ENCODE measurements at regions not wholly inside any gene's neighbourhood (a gene's known extent, or its start where the extent isn't known, plus 50 kb on each side); places are given as distances from the start of the nearest gene placed in this dataset.

GRCh38 chr10:61286686-61287085 lies 166.5 kb downstream of the TMEM26 start:
- no peaks in the 10 kb centered on the region for H3K27me3 ChIP-seq (ENCODE audit: insufficient read depth, low read length)
- no peaks in the 10 kb centered on the region; the same call in 1 of the 2 replicates for H3K4me1 ChIP-seq (ENCODE audit: insufficient read depth, low read length)
- no peaks in the 10 kb centered on the region for H3K36me3 ChIP-seq (ENCODE audit: insufficient read depth, low read depth, low read length)
- no peaks in the 10 kb centered on the region for H3K9me3 ChIP-seq (ENCODE audit: insufficient read depth, low read depth, low read length)
- H3K4me3 ChIP-seq (ENCODE audit: low read length): no peak overlapping the region
- H3K9ac ChIP-seq (ENCODE audit: low read depth, low read length): no peak overlapping the region
- H3K27ac ChIP-seq (ENCODE audit: low read length): no peak overlapping the region

DNA sequence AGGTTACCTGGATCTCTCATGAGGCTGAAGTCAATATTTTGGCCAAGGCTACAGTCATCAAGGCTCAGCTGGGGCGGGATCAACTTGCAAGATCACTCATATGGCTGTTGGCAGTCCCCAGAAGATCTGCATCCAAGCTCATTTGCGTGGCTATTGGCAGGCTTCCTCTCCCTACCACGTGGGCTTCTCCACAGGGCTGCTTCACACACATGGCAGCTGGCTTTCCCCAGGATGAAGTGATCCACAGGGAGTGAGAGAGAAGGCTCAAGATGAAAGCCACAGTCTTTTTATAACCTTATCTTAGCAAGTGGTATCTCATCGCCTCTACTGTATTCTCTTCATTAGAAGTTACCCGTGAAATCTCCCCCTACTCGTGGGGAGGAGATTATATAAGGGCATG lies 167.4 kb downstream of the TMEM26 start:
- H3K27me3 ChIP-seq (ENCODE audit: insufficient read depth, low read length): no peaks in the 10 kb centered on the region
- H3K9ac ChIP-seq (ENCODE audit: low read depth, low read length): no peak overlapping the region
- H3K36me3 ChIP-seq (ENCODE audit: insufficient read depth, low read depth, low read length): no peaks in the 10 kb centered on the region
- no peaks in the 10 kb centered on the region for H3K4me1 ChIP-seq (ENCODE audit: insufficient read depth, low read length)
- no peak overlapping the region for H3K27ac ChIP-seq (ENCODE audit: low read length)
- H3K4me3 ChIP-seq (ENCODE audit: low read length): no peak overlapping the region
- no peaks in the 10 kb centered on the region for H3K9me3 ChIP-seq (ENCODE audit: insufficient read depth, low read depth, low read length)

DNA sequence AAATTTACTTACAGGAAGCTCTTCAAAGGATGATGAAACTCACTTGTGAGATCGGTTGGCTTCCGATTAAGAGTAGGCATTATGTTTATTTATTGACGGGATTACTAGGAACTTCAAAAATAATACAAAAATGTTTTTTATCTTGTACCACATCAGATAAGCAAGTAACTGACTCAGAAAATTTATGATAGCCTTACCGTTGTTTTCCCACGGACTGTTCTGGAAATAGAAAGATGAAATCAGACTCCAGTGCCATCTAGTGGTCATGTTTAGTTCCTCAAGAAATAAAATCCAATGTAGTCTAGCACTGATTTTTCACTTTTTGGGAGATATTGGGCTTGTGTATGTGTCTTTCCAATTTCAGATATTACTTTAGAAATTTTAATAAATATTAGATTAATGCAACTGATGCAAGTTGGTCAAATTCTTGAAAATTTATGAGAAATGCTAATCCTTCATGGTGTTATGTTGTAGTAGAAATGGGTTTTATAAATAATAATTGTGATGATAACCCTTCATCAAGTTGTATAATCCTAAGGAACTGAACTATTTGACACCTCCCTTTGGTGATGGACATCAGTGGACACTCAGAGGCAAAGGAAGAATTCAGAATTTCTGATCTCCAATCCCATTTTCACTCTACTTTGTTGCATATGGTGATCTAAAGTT lies 168.8 kb downstream of the TMEM26 start:
- Histone ChIP-seq H3K36me3 (ENCODE audit: insufficient read depth, low read depth, low read length) (no peaks in the 10 kb centered on the region), H3K4me3 (ENCODE audit: low read length) (no peak overlapping the region), H3K27me3 (ENCODE audit: insufficient read depth, low read length) (no peaks in the 10 kb centered on the region), H3K9ac (ENCODE audit: low read depth, low read length) (no peak overlapping the region), H3K27ac (ENCODE audit: low read length) (no peak overlapping the region), H3K4me1 (ENCODE audit: insufficient read depth, low read length) (no peaks in the 10 kb centered on the region), H3K9me3 (ENCODE audit: insufficient read depth, low read depth, low read length) (no peaks in the 10 kb centered on the region)

DNA sequence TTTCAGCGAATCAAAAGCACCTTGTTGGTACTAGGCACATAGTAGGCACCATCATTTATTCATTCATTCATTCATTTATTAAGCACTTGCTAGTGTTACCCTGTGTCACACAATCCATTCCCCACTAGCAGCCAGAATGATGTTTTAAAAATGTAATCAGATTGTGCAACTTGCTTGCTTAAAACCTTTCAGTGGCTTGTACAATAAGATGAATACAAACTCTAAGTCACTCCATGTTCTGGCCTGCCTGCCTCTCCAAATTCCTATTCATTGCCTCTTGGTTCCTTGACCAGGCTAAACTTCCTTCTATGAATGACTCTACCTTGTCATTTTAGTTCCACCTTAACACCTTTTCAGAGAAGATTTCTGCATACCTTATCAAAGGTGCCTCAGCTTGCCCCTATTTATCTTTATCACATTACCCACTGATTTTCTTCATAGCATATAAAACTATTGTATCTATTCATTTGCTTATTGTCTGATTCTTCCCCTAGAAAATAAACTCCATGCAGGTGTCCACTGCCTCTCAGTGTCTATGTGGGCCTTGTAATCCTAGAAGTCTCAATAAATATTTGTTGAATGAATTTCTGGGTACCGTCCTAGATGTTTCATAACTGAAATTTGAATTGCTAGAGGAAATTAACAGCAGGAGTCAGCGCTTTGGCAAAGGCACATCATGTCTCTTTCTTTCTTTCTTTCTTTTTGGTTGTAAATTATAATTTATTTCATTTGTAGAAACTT lies 169.5 kb downstream of the TMEM26 start:
- H3K4me1 ChIP-seq (ENCODE audit: insufficient read depth, low read length): no peaks in the 10 kb centered on the region
- H3K9me3 ChIP-seq (ENCODE audit: insufficient read depth, low read depth, low read length): no peaks in the 10 kb centered on the region
- no peaks in the 10 kb centered on the region for H3K27me3 ChIP-seq (ENCODE audit: insufficient read depth, low read length)
- H3K27ac ChIP-seq (ENCODE audit: low read length): no peak overlapping the region
- no peaks in the 10 kb centered on the region for H3K36me3 ChIP-seq (ENCODE audit: insufficient read depth, low read depth, low read length)
- no peak overlapping the region for H3K9ac ChIP-seq (ENCODE audit: low read depth, low read length)
- H3K4me3 ChIP-seq (ENCODE audit: low read length): no peak overlapping the region

- Histone ChIP-seq H3K27me3 (ENCODE audit: insufficient read depth, low read length) (no peaks in the 10 kb centered on the region), H3K36me3 (ENCODE audit: insufficient read depth, low read depth, low read length) (no peaks in the 10 kb centered on the region), H3K4me3 (ENCODE audit: low read length) (no peak overlapping the region), H3K9ac (ENCODE audit: low read depth, low read length) (no peak overlapping the region), H3K27ac (ENCODE audit: low read length) (no peak overlapping the region), H3K9me3 (ENCODE audit: insufficient read depth, low read depth, low read length) (no peaks in the 10 kb centered on the region), H3K4me1 (ENCODE audit: insufficient read depth, low read length) (no peaks in the 10 kb centered on the region)
These were observed 170.1 kb downstream of the TMEM26 start for GRCh38 chr10:61283066-61283465.

DNA sequence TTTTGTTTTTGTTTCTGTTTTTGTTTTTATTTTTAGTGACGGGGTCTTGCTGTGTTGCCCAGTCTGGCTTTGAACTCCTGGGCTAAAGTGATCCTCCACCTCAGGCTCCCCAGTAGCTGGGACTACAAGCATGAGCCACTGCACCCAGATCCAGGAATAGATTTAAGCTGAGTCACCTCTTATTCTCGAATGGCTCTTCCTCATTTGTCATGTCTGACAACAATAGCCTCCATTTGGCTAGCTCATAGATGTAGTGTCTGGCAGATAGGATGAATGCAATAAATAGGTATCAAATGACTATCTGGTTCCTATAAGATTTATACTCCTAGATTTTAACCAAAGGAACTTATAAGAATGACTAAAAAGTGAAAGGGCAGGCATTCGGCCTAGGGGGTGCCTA lies 172.9 kb downstream of the TMEM26 start:
- no peak overlapping the region for H3K4me3 ChIP-seq (ENCODE audit: low read length)
- no peak overlapping the region for H3K9ac ChIP-seq (ENCODE audit: low read depth, low read length)
- no peaks in the 10 kb centered on the region for H3K27me3 ChIP-seq (ENCODE audit: insufficient read depth, low read length)
- H3K36me3 ChIP-seq (ENCODE audit: insufficient read depth, low read depth, low read length): no peaks in the 10 kb centered on the region
- no peaks in the 10 kb centered on the region for H3K9me3 ChIP-seq (ENCODE audit: insufficient read depth, low read depth, low read length)
- H3K27ac ChIP-seq (ENCODE audit: low read length): no peak overlapping the region
- no peaks in the 10 kb centered on the region for H3K4me1 ChIP-seq (ENCODE audit: insufficient read depth, low read length)

DNA sequence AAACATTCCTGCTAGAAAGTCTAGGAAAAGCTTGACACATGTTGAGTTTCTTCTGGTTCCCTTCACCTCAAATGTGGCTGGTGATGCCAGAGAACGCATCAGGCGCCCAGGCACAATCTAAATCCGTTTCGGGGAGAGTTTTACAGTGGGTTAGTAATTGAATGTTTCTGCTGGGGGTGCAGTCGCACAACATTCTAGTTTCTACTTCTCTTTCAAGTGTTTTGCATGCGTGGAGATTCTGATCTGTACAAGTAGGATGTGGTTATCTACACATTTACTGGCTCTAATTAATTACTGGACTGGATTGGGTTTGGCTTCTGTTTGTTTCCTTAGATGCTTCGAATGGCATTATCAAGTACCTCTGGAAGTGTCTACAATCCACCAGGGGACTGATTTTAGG lies 173.8 kb downstream of the TMEM26 start:
- no peak overlapping the region for H3K27ac ChIP-seq (ENCODE audit: low read length)
- H3K36me3 ChIP-seq (ENCODE audit: insufficient read depth, low read depth, low read length): no peaks in the 10 kb centered on the region
- H3K9me3 ChIP-seq (ENCODE audit: insufficient read depth, low read depth, low read length): no peaks in the 10 kb centered on the region
- H3K27me3 ChIP-seq (ENCODE audit: insufficient read depth, low read length): no peaks in the 10 kb centered on the region
- no peaks in the 10 kb centered on the region for H3K4me1 ChIP-seq (ENCODE audit: insufficient read depth, low read length)
- no peak overlapping the region for H3K4me3 ChIP-seq (ENCODE audit: low read length)
- no peak overlapping the region for H3K9ac ChIP-seq (ENCODE audit: low read depth, low read length)

- no peak overlapping the region for H3K27ac ChIP-seq (ENCODE audit: low read length)
- no peaks in the 10 kb centered on the region for H3K27me3 ChIP-seq (ENCODE audit: insufficient read depth, low read length)
- no peak overlapping the region for H3K4me3 ChIP-seq (ENCODE audit: low read length)
- no peaks in the 10 kb centered on the region for H3K9me3 ChIP-seq (ENCODE audit: insufficient read depth, low read depth, low read length)
- no peaks in the 10 kb centered on the region for H3K36me3 ChIP-seq (ENCODE audit: insufficient read depth, low read depth, low read length)
- H3K4me1 ChIP-seq (ENCODE audit: insufficient read depth, low read length): no peaks in the 10 kb centered on the region
- no peak overlapping the region for H3K9ac ChIP-seq (ENCODE audit: low read depth, low read length)
These were observed 174.6 kb downstream of the TMEM26 start for GRCh38 chr10:61278556-61278955.

DNA sequence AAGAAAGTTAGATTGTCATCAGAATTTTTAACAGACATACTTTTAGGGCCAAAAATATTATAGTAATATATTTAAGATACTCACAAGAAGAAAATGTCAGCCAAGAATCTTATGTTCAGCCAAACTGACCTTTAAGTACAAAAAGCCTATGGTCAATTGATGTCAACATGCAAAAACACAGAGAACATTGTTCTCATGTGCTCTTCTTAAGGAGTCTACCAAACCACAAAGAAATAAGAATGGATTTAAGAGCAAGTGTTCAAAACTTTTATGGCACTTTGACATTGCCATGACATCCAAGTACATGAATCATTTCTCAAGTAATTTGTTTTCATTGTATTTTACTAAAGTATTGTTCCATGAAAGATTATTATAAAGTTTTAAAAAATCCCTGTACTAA lies 180.4 kb downstream of the TMEM26 start:
- Histone ChIP-seq H3K4me3 (ENCODE audit: low read length) (no peak overlapping the region), H3K36me3 (ENCODE audit: insufficient read depth, low read depth, low read length) (no peaks in the 10 kb centered on the region), H3K4me1 (ENCODE audit: insufficient read depth, low read length) (0 out of 2 replicates have a peak, but pooled peaks cover 4% of the 10 kb centered on the region), H3K9me3 (ENCODE audit: insufficient read depth, low read depth, low read length) (no peaks in the 10 kb centered on the region), H3K27me3 (ENCODE audit: insufficient read depth, low read length) (no peaks in the 10 kb centered on the region), H3K9ac (ENCODE audit: low read depth, low read length) (no peak overlapping the region), H3K27ac (ENCODE audit: low read length) (no peak overlapping the region)

DNA sequence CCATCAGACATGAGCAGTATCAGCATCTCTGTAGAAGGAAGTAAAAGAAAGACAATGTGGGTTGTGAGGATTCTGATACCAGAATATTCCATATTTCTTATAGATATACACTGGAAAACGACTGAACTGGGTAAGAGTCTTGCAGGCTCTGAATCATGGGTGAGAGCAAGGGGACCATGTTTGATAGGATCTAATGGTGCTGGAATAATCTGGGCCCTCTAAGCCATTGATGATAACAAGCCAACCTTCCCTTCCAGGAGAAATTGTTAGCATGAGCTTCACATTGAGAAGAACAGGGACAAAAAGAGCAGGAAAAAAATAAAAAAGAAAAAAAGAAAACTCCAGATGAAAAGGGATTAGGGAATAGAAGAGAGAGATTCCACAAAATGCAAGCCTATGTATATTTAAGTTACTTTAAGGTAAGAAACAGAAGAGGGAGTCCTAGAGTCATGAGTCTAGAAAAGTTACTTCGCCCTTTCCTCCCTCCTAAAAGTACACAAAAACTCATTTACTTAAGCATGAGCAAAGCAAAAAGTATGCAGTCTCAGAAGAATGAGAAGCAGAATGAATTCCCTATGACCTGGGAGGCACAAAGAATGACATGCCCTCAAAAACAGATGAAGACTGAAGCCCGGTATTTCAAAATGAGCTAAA lies 181.9 kb downstream of the TMEM26 start:
- Histone ChIP-seq H3K9ac (ENCODE audit: low read depth, low read length) (no peak overlapping the region), H3K4me1 (ENCODE audit: insufficient read depth, low read length) (0 out of 2 replicates have a peak, but pooled peaks cover 4% of the 10 kb centered on the region), H3K27me3 (ENCODE audit: insufficient read depth, low read length) (no peaks in the 10 kb centered on the region), H3K4me3 (ENCODE audit: low read length) (no peak overlapping the region), H3K27ac (ENCODE audit: low read length) (no peak overlapping the region), H3K9me3 (ENCODE audit: insufficient read depth, low read depth, low read length) (no peaks in the 10 kb centered on the region), H3K36me3 (ENCODE audit: insufficient read depth, low read depth, low read length) (no peaks in the 10 kb centered on the region)

GRCh38 chr10:61263518-61263917 lies 189.7 kb downstream of the TMEM26 start:
- H3K36me3 ChIP-seq (ENCODE audit: insufficient read depth, low read depth, low read length): no peaks in the 10 kb centered on the region
- H3K4me1 ChIP-seq (ENCODE audit: insufficient read depth, low read length): no peaks in the 10 kb centered on the region
- no peak overlapping the region for H3K9ac ChIP-seq (ENCODE audit: low read depth, low read length)
- no peaks in the 10 kb centered on the region for H3K9me3 ChIP-seq (ENCODE audit: insufficient read depth, low read depth, low read length)
- no peak overlapping the region for H3K4me3 ChIP-seq (ENCODE audit: low read length)
- H3K27me3 ChIP-seq (ENCODE audit: insufficient read depth, low read length): no peaks in the 10 kb centered on the region
- no peak overlapping the region for H3K27ac ChIP-seq (ENCODE audit: low read length)

Data from iPS-20b (cell line).